GM10266 (cell line): ENCODE measurements at regions not wholly inside any gene's neighbourhood (a gene's known extent, or its start where the extent isn't known, plus 50 kb on each side); places are given as distances from the start of the nearest gene placed in this dataset.

Source experiments
- DNase-seq: peaks from one replicate; pipeline ENCODE4 v3.0.0; 2012; ENCODE audit errors: extremely low spot score
- TF ChIP-seq, protein P1 (sequence below): IDR thresholded peaks from 2 replicates; pipeline ENCODE4 v1.5.1; 2012; ENCODE audit warnings: mild to moderate bottlenecking, low read depth; ENCODE audit not compliant: control insufficient read depth, insufficient read depth; ENCODE audit errors: missing control alignments

DNA sequence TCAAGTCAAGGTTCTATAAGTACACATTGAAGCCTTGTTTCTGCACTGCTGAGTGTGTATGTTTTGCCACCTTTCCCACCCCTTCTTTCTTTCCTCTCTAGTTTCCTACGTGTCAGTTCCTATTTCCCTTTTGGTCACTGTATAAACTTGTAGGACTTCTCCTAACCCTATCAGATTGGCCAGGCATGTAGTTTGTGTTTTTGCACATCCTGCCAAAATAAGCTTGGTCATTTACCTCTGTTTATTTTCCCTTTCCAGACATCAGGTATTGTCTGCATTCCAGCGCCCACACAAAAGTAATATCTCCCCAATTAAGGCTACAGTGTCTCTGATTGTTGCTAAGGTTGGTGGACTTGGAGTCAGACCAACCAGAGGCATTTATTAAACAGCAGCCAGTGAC lies 252.9 kb upstream of the MPDZ start:
- no peak for DNase-seq
- TF ChIP-seq, protein P1, sequence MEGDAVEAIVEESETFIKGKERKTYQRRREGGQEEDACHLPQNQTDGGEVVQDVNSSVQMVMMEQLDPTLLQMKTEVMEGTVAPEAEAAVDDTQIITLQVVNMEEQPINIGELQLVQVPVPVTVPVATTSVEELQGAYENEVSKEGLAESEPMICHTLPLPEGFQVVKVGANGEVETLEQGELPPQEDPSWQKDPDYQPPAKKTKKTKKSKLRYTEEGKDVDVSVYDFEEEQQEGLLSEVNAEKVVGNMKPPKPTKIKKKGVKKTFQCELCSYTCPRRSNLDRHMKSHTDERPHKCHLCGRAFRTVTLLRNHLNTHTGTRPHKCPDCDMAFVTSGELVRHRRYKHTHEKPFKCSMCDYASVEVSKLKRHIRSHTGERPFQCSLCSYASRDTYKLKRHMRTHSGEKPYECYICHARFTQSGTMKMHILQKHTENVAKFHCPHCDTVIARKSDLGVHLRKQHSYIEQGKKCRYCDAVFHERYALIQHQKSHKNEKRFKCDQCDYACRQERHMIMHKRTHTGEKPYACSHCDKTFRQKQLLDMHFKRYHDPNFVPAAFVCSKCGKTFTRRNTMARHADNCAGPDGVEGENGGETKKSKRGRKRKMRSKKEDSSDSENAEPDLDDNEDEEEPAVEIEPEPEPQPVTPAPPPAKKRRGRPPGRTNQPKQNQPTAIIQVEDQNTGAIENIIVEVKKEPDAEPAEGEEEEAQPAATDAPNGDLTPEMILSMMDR: no peak

DNA sequence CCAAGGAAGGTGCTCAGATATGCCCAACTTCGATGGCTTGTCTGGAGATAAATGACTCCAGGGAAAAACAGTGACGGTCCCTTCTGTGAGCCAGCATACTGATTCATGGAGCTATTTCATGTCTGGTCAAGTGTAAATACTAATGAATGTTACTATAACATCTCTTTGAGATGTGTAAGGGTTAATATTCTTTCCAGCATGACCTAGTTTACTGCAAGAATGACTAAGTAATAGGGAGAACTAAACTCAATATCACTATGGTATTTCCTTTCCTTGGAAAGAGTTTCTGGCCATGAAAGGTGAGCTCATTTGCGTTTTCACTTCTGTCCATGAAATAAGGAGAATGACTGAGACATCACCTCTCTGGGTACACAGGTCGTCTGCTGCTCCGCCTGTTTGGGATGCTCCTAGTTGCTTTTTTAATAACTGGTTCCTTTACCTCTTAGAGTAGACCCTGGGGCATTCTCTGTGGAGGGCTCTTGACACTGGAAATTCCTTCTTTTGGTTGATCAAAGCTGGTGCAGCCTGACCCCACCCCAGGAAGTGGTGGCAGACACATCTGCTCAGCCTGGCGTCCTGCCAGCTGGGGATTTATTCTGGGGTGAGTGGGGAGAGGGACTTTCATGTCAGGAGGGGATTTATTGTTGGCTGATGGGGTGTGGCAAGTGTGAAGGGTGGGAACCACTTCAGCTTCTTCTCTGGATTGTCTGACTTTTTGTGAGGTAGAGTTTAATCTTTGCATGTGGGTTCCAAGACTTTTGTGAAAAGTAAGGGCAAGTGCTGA lies 250.0 kb upstream of the MPDZ start:
- no peak for DNase-seq
- TF ChIP-seq, protein P1: no peak

DNA sequence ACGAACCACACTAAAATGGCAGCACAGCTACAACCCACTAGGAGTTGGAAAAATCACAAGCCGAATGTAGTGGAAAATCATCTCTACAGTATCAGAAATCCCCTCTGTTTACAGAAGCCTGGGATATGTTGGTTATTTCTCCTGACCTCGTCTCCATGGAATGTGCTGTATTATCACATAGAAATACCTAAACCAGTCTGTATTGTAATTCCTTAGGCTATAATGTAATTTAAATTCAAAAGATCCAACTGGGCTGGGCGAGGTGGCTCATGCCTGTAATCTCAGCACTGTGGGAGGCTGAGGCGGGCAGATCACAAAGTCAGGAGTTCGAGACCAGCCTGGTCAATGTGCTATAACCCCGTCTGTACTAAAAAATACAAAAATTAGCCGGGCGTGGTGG lies 244.8 kb upstream of the MPDZ start:
- TF ChIP-seq, protein P1: no peak
- no peak for DNase-seq

DNA sequence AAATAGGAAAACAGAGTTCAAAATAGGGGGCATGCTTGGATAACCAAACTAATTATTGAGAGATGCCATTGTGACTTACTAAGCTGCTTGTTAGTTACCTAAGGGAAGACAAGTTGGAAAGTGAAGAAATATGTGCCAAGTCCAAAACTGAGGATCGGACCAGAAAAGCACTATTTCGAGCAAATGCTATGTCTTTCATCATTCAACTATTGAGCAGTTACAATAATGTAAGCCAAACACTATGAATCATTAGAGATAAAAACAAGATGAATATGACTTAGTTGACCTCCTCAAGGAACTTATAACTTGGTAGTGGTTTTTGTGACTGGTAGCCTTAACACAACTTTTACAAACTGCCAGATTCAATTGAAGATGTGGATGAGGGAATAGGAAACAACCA lies 240.6 kb upstream of the MPDZ start:
- TF ChIP-seq, protein P1: no peak
- DNase-seq: no peak

DNA sequence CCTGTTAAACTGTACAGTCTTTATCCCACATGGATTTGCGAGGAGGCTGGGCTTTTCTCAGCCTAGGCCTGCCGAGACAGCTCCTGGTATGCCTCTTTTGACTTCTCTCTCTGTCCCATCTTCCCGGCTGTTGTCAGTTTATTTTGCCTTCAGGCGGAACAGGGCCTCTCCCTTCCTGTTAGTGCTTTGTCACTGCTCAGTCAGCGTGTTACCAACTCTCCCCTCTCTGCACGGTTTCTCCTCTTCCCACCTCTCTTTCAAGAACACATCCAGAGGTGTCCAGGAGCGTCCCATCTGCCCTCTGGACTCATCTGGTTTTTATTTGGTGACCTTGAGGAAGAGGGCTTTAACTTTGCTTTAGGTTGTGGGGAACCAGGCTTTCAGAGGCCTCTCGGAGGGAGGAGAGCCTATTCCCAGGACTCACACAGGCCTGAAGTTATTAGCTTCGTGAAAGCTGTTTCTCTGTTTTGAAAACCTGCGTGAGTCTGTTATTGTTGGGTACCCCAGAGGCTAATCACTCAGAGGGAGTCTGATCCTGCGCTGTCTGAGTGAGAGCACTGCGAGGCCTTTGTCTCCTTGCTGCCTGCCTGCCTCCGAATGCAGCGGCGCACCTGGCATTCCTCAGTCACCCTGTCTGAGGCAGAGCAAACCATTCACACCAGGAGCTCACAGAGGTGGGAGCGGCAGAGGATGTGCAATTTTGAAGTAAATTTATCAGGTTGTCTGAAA lies 234.4 kb upstream of the MPDZ start:
- no peak for DNase-seq
- TF ChIP-seq, protein P1: no peak

DNA sequence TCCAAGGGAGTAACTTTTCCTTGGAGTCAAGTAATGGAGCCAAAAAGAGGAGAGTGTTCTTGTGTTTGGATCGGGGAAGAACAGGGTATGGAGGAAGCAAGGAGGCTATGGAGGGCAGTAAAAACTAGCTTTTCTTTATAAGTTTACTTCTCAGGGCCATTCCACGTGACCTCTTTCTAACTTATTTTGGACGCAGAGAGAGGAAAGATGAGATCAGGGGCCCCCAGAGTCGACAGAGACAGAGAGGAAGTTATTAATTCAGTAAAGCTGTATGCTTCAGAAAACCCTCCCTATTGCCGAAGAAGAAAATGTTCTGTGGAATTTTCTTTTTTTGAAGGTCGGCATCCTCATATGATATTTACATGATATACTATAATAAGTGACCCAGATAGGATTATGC lies 233.8 kb upstream of the MPDZ start:
- DNase-seq: no peak
- TF ChIP-seq, protein P1: no peak

DNA sequence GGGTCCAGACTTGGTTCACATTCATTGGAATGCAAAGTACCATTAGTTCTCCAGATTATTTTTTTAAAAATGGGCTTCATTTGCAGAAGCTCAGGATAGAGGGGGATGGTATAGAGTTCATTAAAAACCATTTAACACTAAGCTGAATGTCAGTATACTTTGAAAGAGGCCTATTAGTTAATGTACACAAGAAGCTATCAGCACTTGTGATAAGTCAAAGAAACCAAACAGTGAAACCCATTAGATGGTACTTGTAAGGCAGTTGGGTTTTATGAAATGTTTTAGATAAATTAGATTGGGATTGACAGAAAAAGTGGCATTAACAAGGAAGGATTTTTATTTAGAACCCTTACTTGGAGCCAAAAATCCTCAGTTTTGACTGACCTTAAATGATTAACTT lies 229.2 kb upstream of the MPDZ start:
- TF ChIP-seq, protein P1: no peak

More for the DNA sequence above, 229.2 kb upstream of the MPDZ start:
- DNase-seq: no peak
